ENCODE measurements at regions not wholly inside any gene's neighbourhood (a gene's known extent, or its start where the extent isn't known, plus 50 kb on each side); places are given as distances from the start of the nearest gene placed in this dataset.

DNA sequence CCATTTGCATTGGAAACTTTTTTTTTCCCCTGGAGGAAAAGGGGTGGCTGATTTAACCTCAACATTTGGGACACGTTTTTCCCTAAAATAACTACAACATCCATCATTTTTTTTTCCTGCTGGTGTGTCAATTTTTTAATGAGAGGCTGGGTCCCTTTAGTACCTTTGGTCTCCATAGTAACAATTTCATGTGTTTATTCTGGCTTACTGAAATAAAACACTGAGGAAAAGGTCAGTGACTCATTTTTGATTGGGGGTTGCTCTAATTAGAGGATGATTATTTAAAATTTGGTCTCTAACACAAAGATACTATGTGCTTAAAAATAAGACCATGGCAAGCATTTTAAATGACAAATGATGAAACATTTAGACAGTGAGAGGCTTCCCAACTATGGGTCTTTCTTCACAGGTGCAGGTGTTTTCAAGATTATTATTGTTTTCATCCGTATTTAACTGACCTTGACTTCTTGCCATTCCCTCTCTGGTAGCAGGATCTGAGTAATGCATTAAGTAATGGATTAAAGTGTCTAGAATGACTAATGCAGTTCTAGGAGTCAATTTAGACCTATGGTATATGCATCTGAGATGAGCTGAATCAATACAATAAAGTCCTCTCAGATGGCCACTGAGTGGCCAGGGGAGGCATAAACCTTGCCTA lies 406.4 kb downstream of the KCNRG start:
- 43 to 50% methylated on average over 2 of the region's 2 CpGs for WGBS, 2 donors
- H3K9me3 ChIP-seq, result no peaks in the 10 kb centered on the region
- H3K27ac ChIP-seq, result no peak overlapping the region
- no peaks in the 10 kb centered on the region for H3K36me3 ChIP-seq
- peaks cover 5 to 14% (median 12%) of the 10 kb centered on the region in 4 donors for H3K4me1 ChIP-seq
- no peaks in the 10 kb centered on the region for H3K27me3 ChIP-seq
- TF ChIP-seq POLR2A (IDR thresholded peaks at IDR 0.05), result no peak
- TF ChIP-seq, protein P1, sequence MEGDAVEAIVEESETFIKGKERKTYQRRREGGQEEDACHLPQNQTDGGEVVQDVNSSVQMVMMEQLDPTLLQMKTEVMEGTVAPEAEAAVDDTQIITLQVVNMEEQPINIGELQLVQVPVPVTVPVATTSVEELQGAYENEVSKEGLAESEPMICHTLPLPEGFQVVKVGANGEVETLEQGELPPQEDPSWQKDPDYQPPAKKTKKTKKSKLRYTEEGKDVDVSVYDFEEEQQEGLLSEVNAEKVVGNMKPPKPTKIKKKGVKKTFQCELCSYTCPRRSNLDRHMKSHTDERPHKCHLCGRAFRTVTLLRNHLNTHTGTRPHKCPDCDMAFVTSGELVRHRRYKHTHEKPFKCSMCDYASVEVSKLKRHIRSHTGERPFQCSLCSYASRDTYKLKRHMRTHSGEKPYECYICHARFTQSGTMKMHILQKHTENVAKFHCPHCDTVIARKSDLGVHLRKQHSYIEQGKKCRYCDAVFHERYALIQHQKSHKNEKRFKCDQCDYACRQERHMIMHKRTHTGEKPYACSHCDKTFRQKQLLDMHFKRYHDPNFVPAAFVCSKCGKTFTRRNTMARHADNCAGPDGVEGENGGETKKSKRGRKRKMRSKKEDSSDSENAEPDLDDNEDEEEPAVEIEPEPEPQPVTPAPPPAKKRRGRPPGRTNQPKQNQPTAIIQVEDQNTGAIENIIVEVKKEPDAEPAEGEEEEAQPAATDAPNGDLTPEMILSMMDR (IDR thresholded peaks at IDR 0.05), result no peak
- no peak for TF ChIP-seq EP300 (IDR thresholded peaks at IDR 0.05)
- TF ChIP-seq POLR2AphosphoS5 (IDR thresholded peaks at IDR 0.05), result no peak
- no peak for DNase-seq
- ATAC-seq (ENCODE audit: low FRiP score in 2 of 2), result no peak
- no peak overlapping the region for H3K4me3 ChIP-seq

DNA sequence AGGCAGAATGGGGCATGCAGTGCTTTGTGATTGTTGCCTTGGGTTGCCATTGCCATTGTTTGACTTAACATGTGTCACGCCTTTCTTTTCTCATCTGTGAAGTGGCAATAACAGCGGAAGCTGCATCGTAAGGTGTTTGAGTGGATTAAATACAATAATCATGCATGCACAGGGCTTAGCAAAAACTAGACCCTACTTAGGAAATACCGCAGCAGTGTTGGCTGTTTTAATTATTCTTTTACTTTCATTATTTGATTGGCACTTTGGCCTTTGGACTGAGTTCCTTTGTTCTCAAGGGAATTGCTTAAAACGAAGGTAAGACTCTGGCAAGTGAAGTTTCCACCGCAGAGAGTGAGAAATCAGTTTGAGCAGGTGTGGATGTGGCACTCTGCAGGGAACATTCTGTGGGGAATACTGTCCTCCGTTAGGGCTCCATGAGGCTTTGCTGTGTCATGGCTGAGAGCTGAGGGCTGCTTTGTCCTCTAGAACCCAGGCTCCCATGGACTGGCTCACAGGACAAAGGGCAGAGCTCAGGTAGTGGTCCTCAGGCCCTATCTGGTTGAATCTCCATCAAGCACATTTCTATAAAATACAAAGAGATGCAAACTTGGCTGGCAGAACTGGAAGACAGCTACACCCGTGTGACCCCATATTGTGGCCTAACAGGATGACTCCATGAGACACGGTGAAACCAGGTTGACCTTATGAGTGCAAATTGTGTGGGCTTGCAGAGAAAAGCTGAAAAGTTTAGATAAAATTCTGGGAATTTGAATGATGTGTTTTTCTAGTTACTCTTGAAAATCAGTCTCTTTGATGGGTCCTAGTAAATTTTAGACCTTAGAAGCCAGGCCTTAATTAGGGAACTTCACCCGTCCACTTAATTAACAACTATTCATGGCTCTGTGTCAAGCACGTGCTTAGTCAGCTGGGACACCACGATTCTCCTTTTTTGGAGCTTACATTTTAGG lies 407.2 kb downstream of the KCNRG start:
- WGBS, 2 donors, result 70 to 80% methylated on average over 12 of the region's 12 CpGs
- Histone ChIP-seq H3K27ac (no peak overlapping the region), H3K27me3 (no peaks in the 10 kb centered on the region), H3K9me3 (no peaks in the 10 kb centered on the region), H3K36me3 (no peaks in the 10 kb centered on the region), H3K4me3 (no peak overlapping the region), H3K4me1 (peaks cover 5 to 14% (median 12%) of the 10 kb centered on the region in 4 donors)
- no peak for ATAC-seq (ENCODE audit: low FRiP score in 2 of 2)
- no peak for DNase-seq
- TF ChIP-seq EP300 (IDR thresholded peaks at IDR 0.05) (no peak), POLR2A (IDR thresholded peaks at IDR 0.05) (no peak), POLR2AphosphoS5 (IDR thresholded peaks at IDR 0.05) (no peak)
- TF ChIP-seq, protein P1 (IDR thresholded peaks at IDR 0.05), result no peak

DNA sequence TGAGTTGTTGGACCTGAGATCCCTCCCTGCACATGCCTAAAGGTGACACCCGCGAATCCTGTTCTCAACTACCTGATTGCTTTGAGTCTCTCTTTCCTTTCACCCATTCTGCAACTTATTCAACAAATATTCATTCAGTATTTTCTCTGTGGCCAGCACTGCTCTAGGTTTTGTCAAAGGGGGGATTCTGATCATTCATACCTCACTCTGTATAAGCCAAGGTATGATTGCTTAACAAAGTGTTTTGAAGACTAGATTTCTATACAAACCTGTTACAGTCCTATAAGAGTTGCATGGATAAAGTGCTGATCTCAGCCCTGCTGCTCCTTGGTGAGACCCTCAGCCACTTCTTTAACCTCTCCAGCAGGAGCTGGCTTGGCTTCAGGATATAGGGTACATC lies 409.7 kb downstream of the KCNRG start:
- no peak overlapping the region for H3K4me3 ChIP-seq
- H3K27me3 ChIP-seq, result no peaks in the 10 kb centered on the region
- ATAC-seq (ENCODE audit: low FRiP score in 2 of 2) (no peak), DNase-seq (no peak)
- TF ChIP-seq POLR2AphosphoS5 (IDR thresholded peaks at IDR 0.05), result no peak
- TF ChIP-seq, protein P1 (IDR thresholded peaks at IDR 0.05), result no peak
- TF ChIP-seq EP300 (IDR thresholded peaks at IDR 0.05), result no peak
- WGBS, 2 donors, result 88 to 96% methylated on average over 2 of the region's 2 CpGs
- peaks cover 2 to 9% (median 7%) of the 10 kb centered on the region in 4 donors for H3K4me1 ChIP-seq
- H3K9me3 ChIP-seq, result no peaks in the 10 kb centered on the region
- no peak overlapping the region for H3K27ac ChIP-seq
- H3K36me3 ChIP-seq, result no peaks in the 10 kb centered on the region

DNA sequence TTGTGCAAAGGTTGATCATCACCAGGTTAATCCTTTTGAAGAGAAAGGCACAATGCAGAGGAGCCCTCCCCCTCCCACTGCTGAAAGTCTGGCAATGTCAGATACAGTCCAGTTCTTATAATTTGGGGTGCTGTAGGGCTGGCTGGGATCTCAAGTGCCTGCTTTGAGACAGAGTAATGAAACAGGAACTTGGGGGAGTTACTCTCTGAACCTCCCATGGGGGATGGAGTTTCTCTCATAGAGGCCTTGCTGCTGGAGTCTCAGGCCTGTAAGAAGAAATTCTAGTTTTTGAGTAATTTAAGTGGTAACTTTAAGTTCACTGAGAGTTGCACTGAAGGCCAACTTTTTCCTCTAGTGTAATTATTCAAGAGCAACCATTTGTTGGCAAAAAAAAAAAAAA lies 410.5 kb downstream of the KCNRG start:
- no peak overlapping the region for H3K4me3 ChIP-seq
- TF ChIP-seq EP300 (IDR thresholded peaks at IDR 0.05), result no peak
- TF ChIP-seq, protein P1 (IDR thresholded peaks at IDR 0.05), result no peak
- TF ChIP-seq POLR2A (IDR thresholded peaks at IDR 0.05), result no peak
- TF ChIP-seq POLR2AphosphoS5 (IDR thresholded peaks at IDR 0.05), result no peak
- no peak overlapping the region for H3K27ac ChIP-seq
- no peak for DNase-seq
- ATAC-seq (ENCODE audit: low FRiP score in 2 of 2), result no peak
- no peaks in the 10 kb centered on the region for H3K36me3 ChIP-seq
- peaks cover 0 to 9% (median 6%) of the 10 kb centered on the region in 4 donors for H3K4me1 ChIP-seq
- H3K9me3 ChIP-seq, result no peaks in the 10 kb centered on the region
- no peaks in the 10 kb centered on the region for H3K27me3 ChIP-seq
